Epidermal melanocyte (primary cell): ENCODE measurements at regions not wholly inside any gene's neighbourhood (a gene's known extent, or its start where the extent isn't known, plus 50 kb on each side); places are given as distances from the start of the nearest gene placed in this dataset.
"Not testable (repeated sequence)": the region's sequence is repeated elsewhere in the genome, so short reads cannot be mapped to it uniquely, and the experiment has no call there.

Experiments used
- DNase-seq: peaks from one replicate; pipeline ENCODE4 v3.0.0; 2011; ENCODE audit warnings: low spot score; ENCODE audit not compliant: insufficient read length

- no peak for DNase-seq
These were observed 184.4 kb upstream of the CCL2 start for GRCh38 chr17:34070712-34071111.

- no peak for DNase-seq
These were observed 183.1 kb upstream of the CCL2 start for GRCh38 chr17:34071886-34072420.

GRCh38 chr17:34075076-34075475 is 180.0 kb upstream of the CCL2 start:
- no peak for DNase-seq

- DNase-seq: no peak
These were observed 178.1 kb upstream of the CCL2 start for GRCh38 chr17:34076743-34077631.

GRCh38 chr17:34081269-34081668 is 173.8 kb upstream of the CCL2 start:
- no peak for DNase-seq

- no peak for DNase-seq
These were observed 172.7 kb upstream of the CCL2 start for GRCh38 chr17:34082404-34082803.

GRCh38 chr17:34089042-34089441 is 166.0 kb upstream of the CCL2 start:
- not testable (repeated sequence) for DNase-seq

- no peak for DNase-seq
These were observed 164.5 kb upstream of the CCL2 start for GRCh38 chr17:34090593-34090992.

- no peak for DNase-seq
These were observed 163.1 kb upstream of the CCL2 start for GRCh38 chr17:34091975-34092374.

GRCh38 chr17:34095106-34095505 is 160.0 kb upstream of the CCL2 start:
- no peak for DNase-seq

GRCh38 chr17:34098699-34099098 is 156.4 kb upstream of the CCL2 start:
- no peak for DNase-seq

GRCh38 chr17:34099859-34100515 is 155.1 kb upstream of the CCL2 start:
- no peak for DNase-seq

GRCh38 chr17:34107019-34107418 is 148.1 kb upstream of the CCL2 start:
- no peak for DNase-seq

- no peak for DNase-seq
These were observed 144.8 kb upstream of the CCL2 start for GRCh38 chr17:34110315-34110714.

GRCh38 chr17:34113089-34113488 is 142.0 kb upstream of the CCL2 start:
- no peak for DNase-seq

- DNase-seq: no peak
These were observed 140.9 kb upstream of the CCL2 start for GRCh38 chr17:34114174-34114573.

GRCh38 chr17:34116306-34116705 is 138.8 kb upstream of the CCL2 start:
- no peak for DNase-seq

GRCh38 chr17:34117332-34117731 is 137.8 kb upstream of the CCL2 start:
- no peak for DNase-seq

- no peak for DNase-seq
These were observed 137.3 kb upstream of the CCL2 start for GRCh38 chr17:34117811-34118210.

GRCh38 chr17:34118564-34118963 is 136.5 kb upstream of the CCL2 start:
- DNase-seq: no peak

- DNase-seq: no peak
These were observed 133.8 kb upstream of the CCL2 start for GRCh38 chr17:34121311-34121710.

GRCh38 chr17:34122515-34122914 is 132.6 kb upstream of the CCL2 start:
- no peak for DNase-seq

GRCh38 chr17:34125010-34125409 is 130.1 kb upstream of the CCL2 start:
- no peak for DNase-seq
